HCT116 (cell line): ENCODE measurements at regions not wholly inside any gene's neighbourhood (a gene's known extent, or its start where the extent isn't known, plus 50 kb on each side); places are given as distances from the start of the nearest gene placed in this dataset.

Source experiments
- ATAC-seq: fragments of 200-7000 bp; cut with Tn5 transposase; 2 replicates; pipeline ENCODE4 v1.9.1; 2020; ENCODE audit warnings: mild to moderate bottlenecking, moderate library complexity
- BruUV-seq: library from RNA; stranded (reverse); fragments of 400-500 nt; replicated peaks from 2 replicates; lab custom pipeline; 2021; lab: Mats Ljungman, UMichigan
- CTCF ChIA-PET: fragments of 300-600 bp; sonication (Branson Sonifier 250); formaldehyde crosslinking; loops from one replicate; lab custom pipeline; 2021; ENCODE audit warnings: antibody characterized with exemption; lab: Charles Lee
- POLR2A ChIA-PET: fragments of 300-600, 350-600 bp; sonication (Branson Sonifier 250); formaldehyde crosslinking; loops from one replicate; lab custom pipeline; 2021; ENCODE audit warnings: antibody characterized with exemption; lab: Charles Lee
- RAD21 ChIA-PET, 2 experiments: fragments of 300-600 bp; sonication (Branson Sonifier 250); formaldehyde crosslinking; loops; one replicate each; lab custom pipeline; 2023; ENCODE audit warnings: low total read pairs in 2 of 2; ENCODE audit not compliant: uncharacterized antibody in 2 of 2, unreplicated experiment in 2 of 2, low non-redundant PET in 1 of 2; lab: Charles Lee
- DNase-seq: peaks from one replicate; pipeline ENCODE4 v3.0.0-alpha.2; 2010; ENCODE audit warnings: low read depth, low spot score
- H2AFZ ChIP-seq: fragments of 200-600 bp; shearing (Covaris generic), sonication (generic); 2 replicates; pipeline ENCODE4 v1.6.1; 2017; ENCODE audit warnings: low read depth, mixed run types, mixed read lengths, antibody characterized with exemption, low read length; ENCODE audit not compliant: poor library complexity, severe bottlenecking
- H3K27ac ChIP-seq: 2 replicates; pipeline ENCODE4 v1.5.1; 2012; ENCODE audit warnings: low read depth, low read length
- H3K27me3 ChIP-seq: fragments of 200-600 bp; sonication (generic); 2 replicates; pipeline ENCODE4 v1.6.1; 2016; ENCODE audit warnings: mixed run types, low read length, mixed read lengths; ENCODE audit not compliant: insufficient read depth
- H3K36me3 ChIP-seq, 2 experiments: fragments of 200-500 bp in 1 of 2; fragments of 200-600 bp in 1 of 2; sonication (Bioruptor generic) in 1 of 2; sonication (generic) in 1 of 2; 2 replicates each; pipeline versions ENCODE4 v1.5.1 to v1.6.1; 2014 to 2016; ENCODE audit warnings: low read length in 2 of 2, inconsistent platforms in 1 of 2, mixed read lengths in 1 of 2, mixed run types in 1 of 2; ENCODE audit not compliant: insufficient read depth in 2 of 2, control insufficient read depth in 1 of 2
- H3K4me1 ChIP-seq, 2 experiments: fragments of 200-600 bp in 1 of 2; sonication (generic) in 1 of 2; 2 replicates each; pipeline versions ENCODE4 v1.5.1 to v1.6.1; 2012 to 2017; ENCODE audit warnings: low read length in 2 of 2, inconsistent platforms in 1 of 2, mild to moderate bottlenecking in 1 of 2, mixed read lengths in 1 of 2, mixed run types in 1 of 2, moderate library complexity in 1 of 2; ENCODE audit not compliant: insufficient read depth in 2 of 2, control insufficient read depth in 1 of 2
- H3K4me2 ChIP-seq: fragments of 200-600 bp; sonication (generic); 2 replicates; pipeline ENCODE4 v1.6.1; 2017; ENCODE audit warnings: mixed run types, low read length, mixed read lengths
- H3K4me3 ChIP-seq, 2 experiments: fragments of 200-600 bp in 1 of 2; sonication (generic) in 1 of 2; replicated peaks in 1 of 2; 2 replicates each; pipeline ENCODE4 v1.5.1; 2011 to 2016; ENCODE audit warnings: low read length in 2 of 2, control low read depth in 1 of 2, low read depth in 1 of 2, mild to moderate bottlenecking in 1 of 2, mixed read lengths in 1 of 2, mixed run types in 1 of 2
- H3K79me2 ChIP-seq: fragments of 200-600 bp; sonication (generic); 2 replicates; pipeline ENCODE4 v1.6.1; 2017; ENCODE audit warnings: mild to moderate bottlenecking, mixed run types, low read length, moderate library complexity, mixed read lengths; ENCODE audit not compliant: insufficient read depth
- H3K9ac ChIP-seq: fragments of 200-600 bp; sonication (generic); 2 replicates; pipeline ENCODE4 v1.6.1; 2016; ENCODE audit warnings: low read length, mixed read lengths
- H3K9me2 ChIP-seq: fragments of 200-600 bp; sonication (generic), shearing (Covaris generic); 2 replicates; pipeline ENCODE4 v1.6.1; 2017; ENCODE audit warnings: mixed run types, mild to moderate bottlenecking, moderate library complexity; ENCODE audit not compliant: insufficient read depth
- H3K9me3 ChIP-seq, 2 experiments: fragments of 200-500 bp in 1 of 2; fragments of 200-600 bp in 1 of 2; sonication (Bioruptor generic) in 1 of 2; sonication (generic) in 1 of 2; 2 replicates each; pipeline ENCODE4 v1.6.1; 2014 to 2017; ENCODE audit warnings: low read length in 2 of 2, mixed read lengths in 2 of 2, inconsistent platforms in 1 of 2, low read depth in 1 of 2, mild to moderate bottlenecking in 1 of 2, mixed run types in 1 of 2, moderate library complexity in 1 of 2; ENCODE audit not compliant: control insufficient read depth in 1 of 2, insufficient read depth in 1 of 2
- H4K20me1 ChIP-seq: fragments of 200-600 bp; sonication (generic), shearing (Covaris generic); 2 replicates; pipeline ENCODE4 v1.6.1; 2017; ENCODE audit warnings: mixed run types, mild to moderate bottlenecking, moderate library complexity; ENCODE audit not compliant: insufficient read depth
- POLR2A ChIP-seq: IDR thresholded peaks from 2 replicates; pipeline ENCODE4 v1.7.0; 2011; ENCODE audit warnings: borderline replicate concordance; ENCODE audit not compliant: insufficient read depth, insufficient read length; ENCODE audit errors: extremely low read depth
- POLR2AphosphoS5 ChIP-seq: IDR thresholded peaks from 2 replicates; pipeline ENCODE4 v1.6.1; 2011; ENCODE audit warnings: mild to moderate bottlenecking, low read depth, low read length, moderate library complexity
- YY1 ChIP-seq: IDR thresholded peaks from 2 replicates; pipeline ENCODE4 v1.6.1; 2011; ENCODE audit warnings: low read length, low read depth, moderate library complexity, mild to moderate bottlenecking; ENCODE audit not compliant: insufficient replicate concordance; ENCODE audit errors: extremely low read depth
- intact Hi-C: fragments of 100-400 bp; cut with micrococcal nuclease; formaldehyde crosslinking; loops from 2 replicates; pipeline ENCODE4 v1.10.0; 2022
- TF ChIP-seq, protein P1 (sequence below): IDR thresholded peaks from 2 replicates; pipeline ENCODE4 v1.6.1; 2012
- TF ChIP-seq, protein P2 (sequence below): IDR thresholded peaks from 2 replicates; pipeline ENCODE4 v1.6.1; 2011; ENCODE audit warnings: mild to moderate bottlenecking, low read length, moderate library complexity; ENCODE audit not compliant: insufficient replicate concordance; ENCODE audit errors: extremely low read depth
- TF ChIP-seq, protein P3 (sequence below), 3 experiments: fragments of 200-600 bp in 1 of 3; sonication (generic) in 1 of 3; IDR thresholded peaks in 2 of 3; conservative IDR thresholded peaks in 1 of 3; 2 replicates each; pipeline ENCODE4 v1.5.1; 2012 to 2017; ENCODE audit warnings: low read depth in 2 of 3, low read length in 2 of 3, antibody characterized with exemption in 1 of 3, borderline replicate concordance in 1 of 3, control low read depth in 1 of 3, mild to moderate bottlenecking in 1 of 3, mixed read lengths in 1 of 3, mixed run types in 1 of 3, moderate library complexity in 1 of 3; ENCODE audit not compliant: insufficient read depth in 1 of 3

DNA sequence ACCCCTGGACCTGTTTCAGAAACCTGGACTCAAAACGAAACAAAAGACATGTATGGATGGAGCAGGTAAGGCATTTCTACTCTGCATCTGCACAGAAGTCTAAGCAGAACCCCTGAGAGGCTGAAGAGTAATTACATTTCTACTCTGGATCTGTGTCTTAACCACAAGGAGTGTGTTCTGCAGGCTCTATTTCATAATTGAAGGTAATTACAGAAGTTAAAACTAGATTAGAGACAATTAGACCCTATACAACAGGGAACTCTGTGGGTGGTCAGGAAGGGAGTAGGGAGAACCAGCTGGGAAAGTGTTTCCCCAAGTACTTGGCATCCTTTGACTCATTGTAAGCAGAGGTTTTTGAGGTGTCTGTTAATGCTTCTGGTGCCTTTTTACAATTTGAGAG, 69.8 kb downstream of the IGSF1 start:
- intact Hi-C loops, result no loop called here
- BruUV-seq, result no TSS peak
- 0 out of 2 replicates have a peak, but pooled peaks cover 6% of the 10 kb centered on the region for H3K27me3 ChIP-seq
- H3K4me3 ChIP-seq, result no peak overlapping the region
- DNase-seq (no peak), ATAC-seq (no peak)
- ChIA-PET RAD21 (no interaction called here), POLR2A (no interaction called here), CTCF (no interaction called here)
- no peaks in the 10 kb centered on the region for H3K9me2 ChIP-seq
- H3K4me1 ChIP-seq, result no peaks in the 10 kb centered on the region
- H3K4me2 ChIP-seq, result no peak overlapping the region
- TF ChIP-seq, protein P1, sequence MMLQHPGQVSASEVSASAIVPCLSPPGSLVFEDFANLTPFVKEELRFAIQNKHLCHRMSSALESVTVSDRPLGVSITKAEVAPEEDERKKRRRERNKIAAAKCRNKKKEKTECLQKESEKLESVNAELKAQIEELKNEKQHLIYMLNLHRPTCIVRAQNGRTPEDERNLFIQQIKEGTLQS, result no peak
- TF ChIP-seq POLR2A (no peak), POLR2AphosphoS5 (no peak), YY1 (no peak)
- TF ChIP-seq, protein P2, sequence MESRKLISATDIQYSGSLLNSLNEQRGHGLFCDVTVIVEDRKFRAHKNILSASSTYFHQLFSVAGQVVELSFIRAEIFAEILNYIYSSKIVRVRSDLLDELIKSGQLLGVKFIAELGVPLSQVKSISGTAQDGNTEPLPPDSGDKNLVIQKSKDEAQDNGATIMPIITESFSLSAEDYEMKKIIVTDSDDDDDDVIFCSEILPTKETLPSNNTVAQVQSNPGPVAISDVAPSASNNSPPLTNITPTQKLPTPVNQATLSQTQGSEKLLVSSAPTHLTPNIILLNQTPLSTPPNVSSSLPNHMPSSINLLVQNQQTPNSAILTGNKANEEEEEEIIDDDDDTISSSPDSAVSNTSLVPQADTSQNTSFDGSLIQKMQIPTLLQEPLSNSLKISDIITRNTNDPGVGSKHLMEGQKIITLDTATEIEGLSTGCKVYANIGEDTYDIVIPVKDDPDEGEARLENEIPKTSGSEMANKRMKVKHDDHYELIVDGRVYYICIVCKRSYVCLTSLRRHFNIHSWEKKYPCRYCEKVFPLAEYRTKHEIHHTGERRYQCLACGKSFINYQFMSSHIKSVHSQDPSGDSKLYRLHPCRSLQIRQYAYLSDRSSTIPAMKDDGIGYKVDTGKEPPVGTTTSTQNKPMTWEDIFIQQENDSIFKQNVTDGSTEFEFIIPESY, result no peak
- TF ChIP-seq, protein P3, sequence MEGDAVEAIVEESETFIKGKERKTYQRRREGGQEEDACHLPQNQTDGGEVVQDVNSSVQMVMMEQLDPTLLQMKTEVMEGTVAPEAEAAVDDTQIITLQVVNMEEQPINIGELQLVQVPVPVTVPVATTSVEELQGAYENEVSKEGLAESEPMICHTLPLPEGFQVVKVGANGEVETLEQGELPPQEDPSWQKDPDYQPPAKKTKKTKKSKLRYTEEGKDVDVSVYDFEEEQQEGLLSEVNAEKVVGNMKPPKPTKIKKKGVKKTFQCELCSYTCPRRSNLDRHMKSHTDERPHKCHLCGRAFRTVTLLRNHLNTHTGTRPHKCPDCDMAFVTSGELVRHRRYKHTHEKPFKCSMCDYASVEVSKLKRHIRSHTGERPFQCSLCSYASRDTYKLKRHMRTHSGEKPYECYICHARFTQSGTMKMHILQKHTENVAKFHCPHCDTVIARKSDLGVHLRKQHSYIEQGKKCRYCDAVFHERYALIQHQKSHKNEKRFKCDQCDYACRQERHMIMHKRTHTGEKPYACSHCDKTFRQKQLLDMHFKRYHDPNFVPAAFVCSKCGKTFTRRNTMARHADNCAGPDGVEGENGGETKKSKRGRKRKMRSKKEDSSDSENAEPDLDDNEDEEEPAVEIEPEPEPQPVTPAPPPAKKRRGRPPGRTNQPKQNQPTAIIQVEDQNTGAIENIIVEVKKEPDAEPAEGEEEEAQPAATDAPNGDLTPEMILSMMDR (IDR thresholded peaks at IDR 0.05 in 2 of 3, conservative IDR thresholded peaks at IDR 0.05 in 1 of 3; ENCODE audit: borderline replicate concordance in 1 of 3, insufficient read depth in 1 of 3, low read depth in 2 of 3, low read length in 2 of 3), result no peak
- H3K79me2 ChIP-seq, result no peaks in the 10 kb centered on the region
- H2AFZ ChIP-seq, result no peak overlapping the region
- no peaks in the 10 kb centered on the region for H4K20me1 ChIP-seq
- H3K36me3 ChIP-seq, result no peaks in the 10 kb centered on the region
- H3K9me3 ChIP-seq, result no peaks in the 10 kb centered on the region
- no peak overlapping the region for H3K27ac ChIP-seq
- no peak overlapping the region for H3K9ac ChIP-seq
